ENCODE measurements at regions not wholly inside any gene's neighbourhood (a gene's known extent, or its start where the extent isn't known, plus 50 kb on each side); places are given as distances from the start of the nearest gene placed in this dataset.

DNA sequence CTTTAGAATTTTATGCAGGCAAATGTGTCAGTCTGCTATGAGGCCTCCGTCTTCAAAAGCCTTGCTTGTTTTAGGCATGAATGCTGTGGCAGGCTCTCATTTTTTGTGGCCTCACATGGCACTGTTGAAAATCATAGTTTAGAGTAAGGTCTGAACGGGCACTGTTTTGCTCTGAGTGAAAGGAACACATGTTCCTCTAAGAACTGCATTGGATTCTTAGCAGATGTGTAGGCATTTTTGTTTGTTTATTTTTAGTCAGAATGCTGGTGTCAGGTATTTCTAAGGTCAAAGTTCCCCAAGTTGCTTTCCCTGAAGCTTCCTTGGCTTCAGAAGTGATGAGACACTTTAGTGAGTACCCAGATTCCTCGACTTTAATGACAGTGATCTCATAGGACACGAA, 173.7 kb downstream of the HS3ST3B1 start:
- DNase-seq (ENCODE audit: low spot score) = no peak

DNA sequence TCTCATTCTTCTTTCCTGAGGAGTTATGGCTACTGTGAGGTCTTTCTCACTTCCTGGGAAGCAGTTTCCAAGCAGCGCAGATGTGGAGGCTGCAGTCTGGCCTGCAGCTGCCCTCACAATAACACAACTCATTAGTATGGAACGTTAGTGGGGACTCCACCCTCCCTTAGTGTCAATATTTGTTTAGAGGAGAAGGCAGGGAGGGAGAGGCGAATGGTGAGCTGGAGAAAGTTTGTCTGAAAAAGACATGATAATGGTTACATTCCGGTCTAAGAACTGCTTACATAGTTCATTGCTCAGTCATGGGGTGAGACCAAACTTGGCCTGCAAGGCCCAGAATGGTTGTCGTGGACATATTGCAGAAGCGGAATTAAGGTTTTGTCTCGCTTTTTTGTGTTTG, 170.2 kb downstream of the HS3ST3B1 start:
- no peak for DNase-seq (ENCODE audit: low spot score)

DNA sequence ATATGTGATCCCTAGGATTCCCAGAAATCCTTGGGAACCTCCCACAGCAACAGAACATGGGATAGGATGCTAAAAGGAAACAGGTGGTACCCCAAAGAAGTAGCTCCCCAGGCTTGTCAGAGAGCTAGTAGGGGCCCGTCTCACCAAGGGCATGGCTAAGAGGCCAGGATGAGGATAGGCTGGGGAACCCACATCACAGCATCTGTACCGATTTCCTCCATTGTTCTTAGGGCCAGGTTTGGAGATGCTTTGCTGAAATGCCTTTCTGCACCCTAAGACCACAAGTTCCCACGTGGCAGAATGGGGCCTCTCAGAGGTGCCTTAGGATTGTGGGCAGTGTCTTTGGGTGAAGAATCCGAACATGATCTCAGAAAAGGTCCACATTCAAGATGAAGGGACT, 169.5 kb downstream of the HS3ST3B1 start:
- no peak for DNase-seq (ENCODE audit: low spot score)

DNA sequence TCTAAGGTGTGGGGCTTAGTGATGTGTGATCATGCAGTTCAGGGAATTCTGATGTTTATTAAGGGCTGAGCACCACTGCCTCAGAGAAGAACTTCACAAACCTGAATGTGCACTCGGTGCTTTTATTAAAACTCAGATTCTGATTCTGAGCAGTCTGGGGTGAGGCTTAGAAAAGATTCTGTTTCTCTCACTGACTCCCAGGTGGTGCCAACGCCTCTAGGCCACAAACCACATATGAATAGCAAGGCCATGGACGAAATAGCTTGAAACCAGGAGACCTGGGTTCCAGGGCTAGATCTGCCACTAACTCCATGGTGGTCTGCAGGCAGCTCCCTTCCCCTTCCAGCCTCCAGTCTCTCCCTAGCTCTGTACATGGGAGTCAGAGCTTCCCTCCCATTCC, 169.1 kb downstream of the HS3ST3B1 start:
- no peak for DNase-seq (ENCODE audit: low spot score)

DNA sequence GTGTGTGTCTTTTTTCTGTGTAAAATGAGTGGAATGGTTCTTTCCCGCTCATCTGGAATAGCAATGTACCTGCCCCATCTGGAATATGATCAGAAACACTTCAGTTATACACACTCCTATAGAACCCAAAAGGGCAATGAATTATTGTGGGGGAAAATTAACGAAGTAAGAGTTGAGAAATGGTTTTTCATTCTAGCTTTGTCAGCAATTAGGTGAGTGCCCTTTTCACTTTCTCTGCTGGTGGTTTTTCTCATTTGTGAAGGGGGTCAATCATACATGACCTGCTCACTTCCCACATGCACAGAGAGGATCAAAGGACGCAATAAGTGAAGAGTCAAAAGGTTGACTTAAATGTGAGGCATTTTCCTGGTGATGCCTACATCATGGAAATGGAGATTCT, 168.0 kb downstream of the HS3ST3B1 start:
- no peak for DNase-seq (ENCODE audit: low spot score)

DNA sequence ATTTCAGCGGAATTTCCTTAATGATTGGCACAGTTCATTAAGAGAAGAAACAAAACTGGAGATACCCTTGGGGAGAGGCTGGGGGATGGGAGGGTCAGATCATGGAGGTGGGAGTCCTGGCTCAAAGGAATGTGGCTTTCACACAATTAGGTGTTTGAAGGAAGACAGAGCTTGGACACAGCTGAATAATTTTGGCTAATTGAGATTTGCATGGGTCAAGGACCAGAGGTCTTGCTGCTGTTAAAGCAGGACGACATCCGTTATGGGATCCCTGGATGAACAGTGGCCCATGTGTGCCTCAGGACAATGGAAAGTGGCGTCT, 160.3 kb downstream of the HS3ST3B1 start:
- DNase-seq (ENCODE audit: low spot score) = no peak

DNA sequence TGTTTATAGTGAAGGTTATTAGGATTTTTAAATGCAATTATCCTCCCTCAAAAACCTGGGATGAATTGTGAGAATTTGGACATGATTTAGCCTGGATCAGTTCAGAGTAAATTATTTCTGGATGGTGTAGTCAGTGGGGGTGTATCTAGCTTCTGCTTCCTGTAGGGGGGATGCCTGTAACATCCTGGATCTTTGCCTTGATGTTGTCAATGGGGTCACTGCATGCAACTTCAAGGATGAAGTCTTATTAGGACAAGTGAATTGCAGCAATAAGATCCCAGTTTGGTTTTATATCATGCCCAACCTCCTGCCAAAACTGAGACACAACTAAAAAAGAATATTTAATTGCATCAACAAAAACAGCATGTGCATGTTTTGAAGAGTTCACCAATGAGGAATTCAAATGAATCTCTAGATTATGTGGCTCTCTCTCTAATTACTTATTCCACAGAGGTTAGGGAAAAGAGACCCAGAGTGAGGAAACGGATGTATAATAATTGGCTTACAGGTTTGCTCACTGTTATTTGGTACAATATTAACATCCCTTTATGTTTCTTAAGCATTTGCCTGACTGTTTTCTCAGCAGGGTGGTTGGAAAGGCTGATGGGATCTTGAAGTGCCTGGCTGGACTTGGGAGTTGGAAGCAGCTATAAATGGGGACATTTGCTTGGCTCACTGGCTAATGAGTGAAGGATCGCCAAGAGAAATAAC, 159.8 kb downstream of the HS3ST3B1 start:
- no peak for DNase-seq (ENCODE audit: low spot score)

DNA sequence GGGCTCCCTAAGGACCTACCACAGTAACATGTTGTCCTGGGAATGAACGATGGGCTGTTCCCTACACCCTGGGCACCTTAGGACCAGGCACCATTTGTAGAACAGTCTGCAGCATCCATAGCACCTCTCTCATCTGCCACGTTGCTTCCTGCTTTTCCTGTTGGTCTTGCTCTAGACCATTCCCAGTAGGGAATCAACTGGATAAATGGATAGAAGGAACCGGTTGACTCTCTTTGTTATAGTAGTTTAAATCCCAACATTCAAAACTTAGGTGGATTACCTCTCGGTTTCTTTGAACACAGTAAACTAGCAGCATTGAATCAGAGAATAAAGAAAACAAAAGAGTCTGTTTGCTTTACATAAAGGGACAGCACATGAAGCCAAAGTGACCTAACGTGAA, 159.1 kb downstream of the HS3ST3B1 start:
- no peak for DNase-seq (ENCODE audit: low spot score)

DNA sequence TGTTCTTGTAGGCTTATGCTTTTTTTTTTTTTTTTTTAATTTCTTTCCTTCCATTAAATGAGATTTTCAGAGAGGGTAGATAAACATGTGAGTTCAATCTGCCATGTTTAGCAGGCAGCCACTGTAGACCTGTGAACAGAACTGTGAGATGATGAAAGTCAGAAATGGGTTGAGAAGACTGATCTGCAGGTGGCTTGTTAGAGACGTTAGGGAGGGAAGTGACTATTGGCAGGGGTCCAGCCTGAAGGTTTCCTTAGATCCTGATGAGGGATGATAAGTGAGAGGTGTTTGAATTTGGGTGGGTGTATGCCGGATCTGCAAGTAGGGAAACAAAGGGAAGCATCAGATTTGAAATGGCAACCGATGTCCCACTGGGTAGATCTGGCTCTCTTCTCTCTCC, 157.8 kb downstream of the HS3ST3B1 start:
- no peak for DNase-seq (ENCODE audit: low spot score)

DNA sequence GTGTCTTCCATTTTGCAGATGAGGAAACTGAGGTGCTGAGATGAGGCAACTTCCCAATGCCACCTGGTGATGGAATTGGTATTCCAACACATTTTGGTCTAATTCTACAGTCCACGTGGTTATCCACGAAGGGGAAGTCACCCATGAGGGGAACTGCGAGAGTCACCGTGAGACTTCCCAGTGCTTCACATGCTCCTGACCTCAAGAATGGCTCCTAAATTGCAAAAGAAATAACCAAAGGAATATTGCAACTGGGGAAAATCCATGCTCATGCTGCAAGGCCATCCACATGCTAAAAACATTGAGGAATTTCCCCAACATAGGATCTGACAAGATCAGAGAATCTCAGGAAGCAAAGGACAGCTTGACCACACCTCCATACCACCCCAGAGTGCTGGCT, 153.9 kb downstream of the HS3ST3B1 start:
- DNase-seq (ENCODE audit: low spot score) = no peak

DNA sequence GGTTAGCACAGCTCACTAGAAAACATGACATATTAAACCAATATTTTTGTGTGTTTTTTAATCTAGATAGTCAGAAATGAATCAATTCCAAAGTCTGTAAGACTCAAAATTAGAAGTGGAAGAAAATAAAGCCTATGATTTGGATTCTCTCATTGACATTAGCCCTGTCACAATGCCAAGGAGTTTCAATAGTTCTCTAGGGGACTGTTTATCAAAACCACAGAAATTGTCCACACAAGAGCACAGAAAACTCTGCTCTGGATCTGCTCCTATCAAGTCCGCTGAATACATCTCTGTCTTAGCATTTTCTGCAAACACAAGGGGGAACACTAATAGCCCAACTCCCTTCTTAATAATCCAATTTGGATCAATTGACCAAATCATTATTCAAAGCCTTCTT, 152.0 kb downstream of the HS3ST3B1 start:
- no peak for DNase-seq (ENCODE audit: low spot score)

DNA sequence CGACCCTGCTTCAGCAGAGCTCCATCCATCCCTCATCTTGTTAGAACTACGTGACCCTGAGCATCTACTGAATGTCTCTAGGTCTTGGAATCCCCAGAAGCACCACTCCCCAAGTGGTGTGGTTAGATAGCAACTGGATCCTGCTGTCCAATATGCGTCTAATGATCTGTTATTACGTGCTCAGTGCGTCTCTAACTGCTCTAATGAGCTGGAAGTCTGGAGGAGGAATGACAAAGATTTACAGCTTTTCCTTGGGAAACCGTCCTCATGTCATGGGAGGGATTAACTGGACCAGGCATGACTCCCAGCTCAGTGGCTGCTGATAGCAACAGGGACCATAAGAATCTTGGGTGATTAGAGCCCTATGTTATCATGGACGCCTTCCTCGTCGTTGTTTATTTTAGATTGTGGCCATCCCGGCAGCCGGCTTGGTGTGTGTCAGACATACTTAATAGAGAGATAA, 150.9 kb downstream of the HS3ST3B1 start:
- no peak for DNase-seq (ENCODE audit: low spot score)

DNA sequence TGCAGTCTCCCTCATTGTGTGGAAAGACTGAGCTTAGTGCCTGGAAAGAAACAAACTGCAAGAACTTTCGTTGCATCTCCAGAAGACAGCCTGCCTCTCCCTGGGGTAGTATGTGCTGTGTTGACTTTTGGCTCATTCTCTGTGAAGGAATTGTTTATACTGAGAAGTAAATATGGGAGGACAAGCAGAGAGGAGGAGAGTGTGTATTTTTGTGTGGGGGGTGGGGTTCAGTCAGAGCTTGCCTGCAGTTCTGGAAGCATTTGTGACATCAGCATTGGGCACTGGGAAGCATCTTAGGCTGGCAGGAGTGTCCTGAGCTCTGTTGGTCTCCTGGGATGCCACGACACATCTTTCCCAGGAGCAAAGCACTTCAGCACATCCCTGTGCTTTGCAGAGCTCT, 147.9 kb downstream of the HS3ST3B1 start:
- DNase-seq (ENCODE audit: low spot score) = no peak

DNA sequence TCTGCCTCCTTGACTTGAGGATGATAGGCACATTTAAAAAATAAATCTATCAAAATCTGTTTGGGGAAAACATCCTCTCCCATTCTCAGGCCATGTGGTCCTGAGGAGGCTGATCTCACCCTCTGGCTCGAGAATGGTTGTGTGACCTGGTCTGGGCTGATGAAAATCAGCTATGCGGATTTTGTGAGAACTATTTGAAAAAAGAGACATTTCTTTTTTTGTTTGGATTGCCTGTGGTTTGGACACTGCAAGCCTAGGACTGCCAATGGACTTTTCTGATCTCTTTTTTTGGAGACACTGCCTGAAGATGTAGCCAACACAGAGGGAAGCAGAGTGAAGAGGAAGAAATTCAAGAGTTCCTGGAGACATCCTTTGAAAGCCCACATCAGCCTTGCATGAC, 145.9 kb downstream of the HS3ST3B1 start:
- no peak for DNase-seq (ENCODE audit: low spot score)

DNA sequence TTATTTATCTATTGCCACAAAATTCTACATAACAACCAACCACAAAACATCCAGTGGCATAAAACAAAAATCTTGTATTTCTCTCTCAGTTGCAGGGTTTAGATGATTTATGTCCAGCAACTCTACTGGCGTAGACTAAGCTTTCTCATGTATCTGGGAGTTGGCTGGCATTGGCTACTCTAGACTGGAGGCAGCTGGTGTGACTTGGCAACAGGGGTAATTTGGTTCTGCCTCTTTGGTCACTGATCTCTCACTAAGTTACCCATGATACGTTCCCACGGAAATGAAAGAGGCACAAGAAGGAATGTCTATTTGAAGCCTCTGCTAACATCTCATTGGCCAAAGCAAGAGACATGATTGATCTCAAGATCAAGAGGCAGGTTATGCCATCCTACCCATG, 144.0 kb downstream of the HS3ST3B1 start:
- DNase-seq (ENCODE audit: low spot score) = no peak

DNA sequence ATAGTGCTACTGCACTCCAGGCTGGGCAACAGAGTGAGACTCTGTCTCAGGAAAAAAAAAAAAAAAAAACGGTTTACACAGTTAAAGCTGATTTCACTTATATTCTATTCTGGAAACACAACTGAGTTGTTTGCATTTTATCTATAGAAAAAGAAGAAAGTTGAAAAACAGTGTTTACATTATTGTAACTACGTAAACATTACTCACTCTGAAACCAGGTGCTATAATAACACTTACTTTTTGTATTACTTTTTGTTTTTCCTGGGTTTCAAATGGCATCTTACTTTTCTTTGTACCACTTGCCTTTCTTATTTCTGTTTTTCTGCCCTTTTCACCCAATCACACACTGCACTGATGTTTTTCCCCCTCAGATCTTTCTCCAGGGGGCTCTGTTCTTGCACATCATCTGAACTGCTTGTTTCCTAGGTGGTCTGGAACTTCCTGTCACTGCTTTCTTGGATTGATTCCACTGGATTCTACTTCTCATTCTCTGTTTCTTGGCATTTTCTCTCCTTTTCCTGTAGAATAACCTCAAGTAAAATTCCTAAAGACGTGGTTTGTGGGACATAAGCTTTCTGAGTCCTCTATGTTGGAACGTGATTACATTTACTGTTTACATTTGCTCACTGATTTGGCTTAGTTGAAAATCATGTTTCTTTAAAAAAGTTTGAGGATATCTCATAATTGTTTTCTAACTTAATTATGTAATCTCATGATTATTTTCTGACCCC, 142.1 kb downstream of the HS3ST3B1 start:
- DNase-seq (ENCODE audit: low spot score) = no peak

DNA sequence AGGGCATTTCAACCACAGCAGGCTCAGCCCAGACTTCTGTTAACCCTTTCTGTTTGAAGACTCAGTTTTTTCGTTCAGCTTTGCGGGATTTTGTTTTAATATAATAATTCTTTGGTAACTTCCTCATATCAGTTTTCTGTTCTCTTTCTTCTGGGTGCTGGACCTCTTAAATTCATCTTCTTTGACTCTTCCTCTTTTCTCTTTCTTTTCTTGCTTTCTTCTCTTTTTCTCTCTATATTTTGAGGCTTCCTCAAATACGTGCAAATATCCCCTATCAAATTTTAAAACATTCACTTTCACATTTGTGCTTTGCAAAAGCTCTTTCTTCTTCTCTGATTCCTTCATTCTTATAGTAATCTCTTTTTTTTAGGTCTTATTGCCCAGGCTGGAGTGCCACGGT, 136.3 kb downstream of the HS3ST3B1 start:
- no peak for DNase-seq (ENCODE audit: low spot score)

DNA sequence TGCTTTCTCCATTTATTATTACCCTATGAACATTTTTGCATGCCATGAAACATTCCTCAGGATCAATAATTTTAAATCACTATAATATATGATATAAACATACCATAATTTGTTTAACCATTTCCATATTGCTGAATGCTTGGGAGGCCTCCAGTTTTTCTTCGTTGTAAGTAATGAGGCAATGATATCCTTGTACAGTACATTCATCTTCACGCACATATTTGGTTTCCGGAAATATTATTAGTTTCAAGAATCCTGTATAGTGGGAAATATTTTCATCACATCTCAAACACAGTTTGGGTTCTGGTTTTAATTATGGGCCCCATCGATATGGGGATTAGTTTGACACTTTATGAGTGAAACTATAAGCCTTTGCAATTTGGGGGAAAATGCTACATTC, 135.4 kb downstream of the HS3ST3B1 start:
- no peak for DNase-seq (ENCODE audit: low spot score)

DNA sequence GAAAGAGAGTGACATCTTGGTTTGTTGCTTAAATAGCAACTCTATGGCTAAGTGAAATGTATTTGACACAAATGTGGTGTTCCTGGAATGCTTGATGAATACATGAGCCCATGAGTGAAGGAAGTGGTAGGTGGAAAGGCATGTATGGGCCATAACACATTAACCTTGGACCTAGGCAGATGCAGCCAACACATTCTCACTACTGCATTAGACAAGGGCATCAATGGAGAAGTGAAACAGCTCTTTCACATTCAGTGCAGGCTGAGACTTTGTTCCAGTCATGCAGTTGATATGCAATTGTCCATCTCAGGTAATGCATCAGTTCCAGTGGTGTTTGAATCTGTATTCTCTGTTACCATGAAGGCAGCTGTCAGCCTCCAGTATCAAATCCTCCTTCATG, 133.6 kb downstream of the HS3ST3B1 start:
- DNase-seq (ENCODE audit: low spot score) = no peak

DNA sequence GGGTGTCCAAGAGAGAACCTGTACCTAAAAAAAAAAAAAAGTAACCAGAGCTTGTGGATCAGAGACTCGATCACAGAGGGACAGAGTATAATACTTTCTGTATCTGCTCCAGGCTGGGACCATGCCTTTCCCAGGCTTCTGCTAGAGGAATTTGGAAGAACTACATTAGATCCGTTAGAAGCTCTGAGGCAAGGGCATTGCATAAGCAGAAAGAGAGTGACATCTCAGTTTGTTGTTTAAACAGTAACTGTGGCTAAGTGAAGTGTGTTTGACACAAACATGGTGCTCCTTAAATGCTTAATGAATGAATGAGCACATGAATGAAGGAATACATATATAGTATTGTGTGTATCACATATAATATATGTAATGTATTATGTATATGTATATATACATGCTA, 131.2 kb downstream of the HS3ST3B1 start:
- DNase-seq (ENCODE audit: low spot score) = no peak

DNA sequence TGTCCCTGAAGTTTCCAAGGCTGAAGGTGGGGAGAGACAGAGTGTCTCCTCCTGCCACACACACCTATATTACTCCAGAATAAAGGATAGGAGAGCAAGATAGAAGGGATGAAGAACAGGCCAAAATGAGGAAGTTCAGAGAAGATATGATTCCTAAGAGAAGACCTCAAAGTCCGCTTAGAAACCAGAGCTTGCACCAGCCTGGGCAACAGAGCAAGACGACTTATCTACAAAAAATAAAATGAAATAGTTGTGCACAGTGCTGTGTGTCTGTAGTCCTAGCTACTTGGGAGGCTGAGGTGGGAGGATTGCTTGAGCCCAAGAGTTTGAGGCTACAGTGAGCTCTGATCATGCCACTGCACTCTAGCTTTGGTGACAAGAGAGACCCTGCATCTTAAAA, 128.2 kb downstream of the HS3ST3B1 start:
- DNase-seq (ENCODE audit: low spot score) = no peak

DNA sequence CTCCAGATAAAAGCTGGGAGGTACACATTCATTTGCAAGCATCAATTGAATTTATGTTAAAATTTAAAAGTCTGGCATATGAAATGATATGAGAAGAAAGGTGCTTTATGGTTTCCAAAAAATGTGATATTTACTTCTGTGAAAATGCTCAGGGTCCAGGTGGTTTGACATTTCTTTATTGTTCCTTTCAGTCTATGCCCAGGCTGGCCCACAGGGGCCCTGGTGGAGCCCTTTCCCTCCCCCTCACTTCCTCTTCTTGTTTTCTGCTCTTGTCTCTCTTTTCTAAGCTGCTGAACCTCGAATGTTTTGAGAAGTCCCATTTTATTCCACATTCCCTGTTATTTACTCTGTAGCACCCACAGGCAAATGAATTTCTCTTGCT, 127.8 kb downstream of the HS3ST3B1 start:
- no peak for DNase-seq (ENCODE audit: low spot score)

DNA sequence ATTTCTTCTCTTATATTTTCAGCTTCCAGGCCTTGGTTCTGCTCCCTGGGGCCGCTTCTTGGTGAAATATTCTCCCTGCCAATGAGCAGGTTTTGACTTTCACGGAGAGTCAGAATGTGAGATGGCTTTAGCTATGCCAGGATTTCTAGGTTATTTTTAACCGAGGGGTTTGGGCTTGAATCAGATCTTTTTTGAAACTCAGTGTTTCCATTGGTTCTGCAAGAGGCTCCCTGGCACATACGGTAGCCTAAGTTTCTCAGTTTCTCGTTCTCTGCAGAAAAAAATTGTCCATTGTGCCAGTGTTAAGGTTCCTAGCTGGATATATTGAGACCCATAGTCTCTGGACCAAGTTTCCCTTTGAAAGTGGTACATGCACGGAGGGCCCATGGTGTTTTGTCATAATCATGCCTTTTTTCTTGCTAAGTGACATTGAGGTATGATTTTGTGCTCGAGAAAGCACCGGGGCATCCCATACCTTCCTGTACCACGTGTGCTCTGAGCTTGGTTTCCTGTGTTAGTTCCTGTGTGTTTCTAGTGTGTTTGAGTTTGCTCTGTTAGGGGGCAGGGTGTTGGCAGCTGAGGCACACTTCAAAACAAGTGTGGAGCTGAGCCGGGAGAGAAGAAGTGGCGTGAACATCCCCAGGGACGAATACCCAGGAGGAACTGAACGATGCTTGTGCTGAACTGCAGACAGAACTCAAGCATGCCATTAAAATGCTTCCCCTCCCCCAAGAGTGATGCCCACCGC, 127.2 kb downstream of the HS3ST3B1 start:
- DNase-seq (ENCODE audit: low spot score) = no peak
